ENCODE measurements at regions not wholly inside any gene's neighbourhood (a gene's known extent, or its start where the extent isn't known, plus 50 kb on each side); places are given as distances from the start of the nearest gene placed in this dataset.

DNA sequence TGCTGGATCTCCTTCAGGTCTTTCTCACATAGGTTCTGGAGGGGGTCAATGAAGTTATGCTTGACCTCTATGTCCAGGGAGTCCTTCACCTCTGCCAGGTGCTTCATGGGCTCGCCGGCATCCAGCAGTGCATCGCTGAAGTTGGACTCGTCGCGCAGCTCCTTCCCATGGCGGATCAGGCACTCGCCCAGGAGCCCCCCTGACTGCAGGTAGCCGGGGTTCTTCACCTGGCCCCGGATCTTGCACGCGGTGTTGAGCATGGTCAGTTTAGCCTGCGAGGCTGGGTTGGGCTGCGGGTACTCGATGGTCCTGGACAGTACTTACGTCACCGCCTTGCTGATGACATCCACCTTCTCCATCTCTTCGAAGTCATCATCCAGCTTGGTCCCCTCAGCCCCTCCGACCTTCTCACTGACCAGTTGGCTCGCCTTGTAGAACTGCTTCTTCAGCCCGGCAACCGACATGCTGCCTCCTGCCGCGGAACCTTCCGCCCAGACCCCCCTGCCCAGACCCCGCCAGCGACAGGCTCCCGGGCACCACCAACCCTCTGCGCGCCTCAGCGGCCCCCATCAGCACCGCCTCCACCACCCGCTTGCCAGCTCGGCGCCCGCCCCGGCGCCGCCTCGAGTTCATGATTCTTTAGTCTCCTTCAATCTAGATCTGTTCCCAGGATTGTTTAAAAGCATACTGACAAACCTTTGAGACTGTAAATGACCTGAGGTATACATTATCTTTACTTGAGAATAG is 99.8 kb downstream of the KPNA2 start:
- TF ChIP-seq GATA2 (IDR thresholded peaks at IDR 0.05; ENCODE audit: low read depth, low read length), result no peak
- TF ChIP-seq GATA3 (IDR thresholded peaks at IDR 0.05; ENCODE audit: low read depth, low read length), result no peak

All from SH-SY5Y (cell line).